GM20000 (cell line): ENCODE measurements at regions not wholly inside any gene's neighbourhood (a gene's known extent, or its start where the extent isn't known, plus 50 kb on each side); places are given as distances from the start of the nearest gene placed in this dataset.

Experiments
- DNase-seq: peaks from one replicate; pipeline ENCODE4 v3.0.0; 2012; ENCODE audit warnings: low spot score
- CTCF ChIP-seq: IDR thresholded peaks from 2 replicates; pipeline ENCODE4 v1.5.1; 2012; ENCODE audit warnings: mild to moderate bottlenecking, control low read depth; ENCODE audit errors: extremely low read depth, missing control alignments

DNA sequence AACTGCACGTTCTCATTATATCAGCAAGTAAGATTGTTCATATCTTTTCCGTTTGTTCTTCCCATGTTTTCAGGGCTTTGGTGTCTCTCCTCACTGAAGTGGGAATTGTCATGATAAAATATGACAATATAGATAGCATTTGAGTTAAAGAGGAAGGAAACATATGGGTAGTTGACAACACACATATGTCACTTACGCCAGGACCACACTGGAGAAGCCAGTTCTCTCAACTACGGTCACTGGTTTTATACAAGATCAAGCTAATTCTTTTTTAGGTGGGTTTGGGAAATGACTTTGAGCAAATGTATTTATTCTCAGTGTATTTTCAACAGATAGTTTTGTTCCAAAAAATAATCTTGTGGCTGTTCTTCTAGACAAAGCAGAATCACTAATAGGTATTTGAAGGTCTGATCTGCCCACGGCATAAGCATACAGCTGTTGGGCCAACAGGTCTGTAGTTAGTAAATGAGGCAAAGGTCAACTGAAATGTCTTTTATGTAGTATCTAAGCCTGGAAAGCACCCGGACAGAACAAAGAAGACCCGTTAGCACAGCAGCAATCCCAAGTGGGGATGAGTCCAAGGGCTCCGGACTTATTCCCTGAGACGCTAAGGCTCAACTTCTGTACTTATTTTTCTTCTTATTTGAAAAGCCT, 433.6 kb upstream of the ZP4 start:
- no peak for TF ChIP-seq CTCF
- DNase-seq: no peak

GRCh38 chr1:238323490-238323889, 432.8 kb upstream of the ZP4 start:
- no peak for TF ChIP-seq CTCF

GRCh38 chr1:238319957-238320356, 429.2 kb upstream of the ZP4 start:
- no peak for TF ChIP-seq CTCF
- no peak for DNase-seq

More at GRCh38 chr1:238323490-238323889, 432.8 kb upstream of the ZP4 start:
- DNase-seq: no peak

DNA sequence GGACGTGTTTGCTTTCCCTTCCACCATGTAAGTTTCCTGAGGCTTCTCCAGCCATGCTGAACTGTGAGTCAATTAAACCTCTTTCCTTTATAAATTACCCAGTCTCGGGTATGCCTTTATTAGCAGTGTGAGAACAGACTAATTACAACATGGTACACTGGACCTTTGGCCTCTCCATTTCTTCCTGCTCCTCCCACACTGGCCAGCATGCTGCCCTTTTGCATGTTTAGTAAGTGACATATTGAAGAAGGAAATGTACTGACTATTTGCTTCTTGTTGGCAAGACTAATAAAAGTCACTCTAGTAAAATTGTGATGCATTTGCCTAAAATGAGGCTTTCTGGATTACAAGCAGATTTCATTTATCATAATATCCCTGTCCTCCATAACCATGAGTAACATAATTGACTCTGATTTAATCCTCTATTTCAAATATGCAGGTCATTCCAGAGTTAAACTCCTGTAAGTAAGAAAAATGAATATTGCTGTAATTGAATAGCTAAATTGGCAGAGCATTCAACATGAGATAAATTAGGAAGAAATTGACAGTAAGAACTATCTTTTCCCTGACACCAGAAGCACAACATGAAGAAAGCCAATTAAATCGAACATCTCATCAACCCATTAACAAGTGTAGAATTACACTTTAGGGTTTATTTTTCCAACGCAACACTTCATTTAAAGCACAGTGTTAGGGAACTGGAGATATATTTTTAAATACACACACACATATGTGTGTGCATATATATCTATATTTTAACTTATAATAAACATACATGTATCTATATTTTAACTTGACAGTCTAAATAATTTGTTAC, 427.8 kb upstream of the ZP4 start:
- DNase-seq: no peak
- no peak for TF ChIP-seq CTCF

DNA sequence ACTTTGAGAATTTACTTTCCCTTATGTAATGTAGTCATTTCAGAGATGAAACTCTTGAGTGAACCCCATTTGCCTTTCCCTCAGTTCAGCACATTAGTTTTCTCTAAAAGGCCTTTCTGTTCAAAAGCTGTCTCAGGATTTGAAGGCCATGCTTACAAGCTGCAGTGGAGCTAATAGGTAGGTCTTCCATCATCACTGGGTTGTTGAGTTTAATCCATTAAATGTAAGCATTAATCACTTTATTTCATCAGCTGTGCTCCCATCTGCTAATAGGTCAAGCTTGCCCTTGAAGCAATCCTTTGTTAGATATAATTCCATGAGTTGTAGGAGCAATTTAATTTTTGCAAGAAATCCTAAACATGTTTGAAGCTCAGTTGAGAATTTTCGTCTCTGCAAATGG, 422.2 kb upstream of the ZP4 start:
- TF ChIP-seq CTCF: no peak
- DNase-seq: no peak

- no peak for DNase-seq
- TF ChIP-seq CTCF: no peak
These were observed 415.7 kb upstream of the ZP4 start for GRCh38 chr1:238306411-238306810.

- DNase-seq: no peak
- TF ChIP-seq CTCF: no peak
These were observed 411.9 kb upstream of the ZP4 start for GRCh38 chr1:238302646-238303045.
